GM18907 (cell line): ENCODE measurements at regions not wholly inside any gene's neighbourhood (a gene's known extent, or its start where the extent isn't known, plus 50 kb on each side); places are given as distances from the start of the nearest gene placed in this dataset.
"Not testable (repeated sequence)": the region's sequence is repeated elsewhere in the genome, so short reads cannot be mapped to it uniquely, and the experiment has no call there.

Source experiments
- ATAC-seq: cut with Tn5 transposase; IDR thresholded peaks from one replicate; pipeline ENCODE4 v1.9.1; 2021; ENCODE audit warnings: mild to moderate bottlenecking, moderate library complexity; ENCODE audit not compliant: unreplicated experiment

DNA sequence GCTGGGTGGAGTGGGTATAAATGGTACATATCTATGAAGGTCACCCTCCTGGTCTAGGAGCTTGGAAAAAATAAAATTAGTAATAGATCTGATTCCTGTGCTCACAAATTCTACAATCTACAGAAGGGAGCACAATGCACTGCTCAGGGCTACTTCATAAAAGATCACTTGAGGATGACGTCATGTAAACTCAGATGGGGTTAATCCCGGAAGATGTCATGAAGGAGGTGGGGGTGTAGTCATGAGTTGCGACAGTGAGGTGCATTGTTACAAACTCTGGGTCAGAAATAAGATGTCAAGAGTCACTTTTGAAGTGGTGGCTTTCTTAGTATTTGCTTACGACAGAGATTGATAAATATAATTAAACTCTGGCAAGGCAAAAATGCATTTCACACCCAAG lies 68.2 kb downstream of the LHX9 start:
- ATAC-seq: no peak

DNA sequence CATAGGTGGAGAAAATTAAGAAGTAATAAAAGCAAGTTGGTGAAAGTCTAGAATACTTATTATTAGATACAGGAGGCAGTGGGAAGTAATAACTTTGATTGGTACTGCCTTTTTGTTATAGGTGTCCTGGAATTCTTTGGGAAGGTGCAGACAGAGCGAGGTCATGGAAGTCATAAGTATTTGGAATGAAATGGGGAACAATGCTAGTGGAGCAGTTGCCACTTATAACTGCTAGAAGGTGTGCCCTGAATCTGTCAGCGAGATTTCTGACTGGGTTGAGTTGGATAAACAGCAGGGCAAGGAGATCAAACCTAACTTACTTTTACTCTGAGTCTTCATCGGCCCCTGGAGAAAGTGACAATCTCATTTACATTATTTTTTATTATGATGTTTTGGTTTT lies 69.6 kb downstream of the LHX9 start:
- no peak for ATAC-seq

DNA sequence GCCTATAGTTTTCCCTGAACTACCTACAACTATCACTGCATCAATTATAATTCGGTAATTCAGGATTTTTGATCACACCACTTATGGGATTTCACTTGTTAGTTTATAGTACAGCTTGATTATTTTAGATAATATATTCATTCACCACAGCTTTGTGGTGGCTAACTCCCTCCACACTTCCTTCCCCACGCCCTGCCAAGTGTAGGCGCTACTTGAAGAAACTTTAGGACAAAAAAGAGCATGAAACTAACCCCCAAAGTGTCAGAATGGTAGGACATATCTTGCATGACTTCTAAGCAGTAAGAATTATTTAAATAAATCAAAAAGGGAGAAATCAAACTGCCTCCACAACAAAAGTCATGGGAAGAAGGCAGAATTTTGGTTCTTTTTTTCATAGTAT lies 70.1 kb downstream of the LHX9 start:
- ATAC-seq: no peak

DNA sequence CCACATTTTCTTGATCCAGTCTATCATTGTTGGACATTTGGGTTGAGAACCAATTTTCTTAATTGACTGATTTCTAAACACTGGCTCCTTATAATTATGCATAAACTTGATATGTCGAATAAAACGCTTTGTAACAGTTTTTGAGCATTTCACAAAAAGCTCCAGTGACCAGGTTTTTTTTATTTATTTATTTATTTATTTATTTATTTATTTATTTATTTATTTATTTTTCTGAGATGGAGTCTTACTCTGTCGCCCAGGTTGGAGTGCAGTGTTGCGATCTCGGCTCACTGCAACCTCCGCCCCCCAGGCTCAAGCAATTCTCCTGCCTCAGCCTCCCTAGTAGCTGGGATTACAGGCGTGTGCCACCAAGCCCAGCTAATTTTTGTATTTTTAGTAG lies 71.4 kb downstream of the LHX9 start:
- ATAC-seq: not testable (repeated sequence)

DNA sequence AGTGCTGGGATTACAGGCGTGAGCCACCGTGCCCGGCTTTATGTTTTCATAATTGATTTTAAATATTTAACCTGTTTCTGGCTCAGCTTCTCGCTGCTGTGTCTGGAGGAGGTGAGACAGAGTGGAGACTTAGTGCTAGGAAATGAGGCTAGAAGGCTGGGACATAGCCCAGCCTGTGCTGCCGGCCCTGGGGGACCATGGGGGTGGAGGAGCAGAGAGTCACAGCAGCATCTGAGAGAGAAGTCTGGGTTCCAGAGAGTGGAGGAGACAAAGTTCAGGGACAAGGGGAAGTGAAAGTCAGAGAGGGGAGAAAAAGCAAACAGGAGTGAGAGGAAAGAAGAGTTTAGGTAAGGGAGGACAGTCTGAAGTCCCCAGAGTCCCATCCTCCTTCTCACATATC lies 71.9 kb downstream of the LHX9 start:
- ATAC-seq: no peak

DNA sequence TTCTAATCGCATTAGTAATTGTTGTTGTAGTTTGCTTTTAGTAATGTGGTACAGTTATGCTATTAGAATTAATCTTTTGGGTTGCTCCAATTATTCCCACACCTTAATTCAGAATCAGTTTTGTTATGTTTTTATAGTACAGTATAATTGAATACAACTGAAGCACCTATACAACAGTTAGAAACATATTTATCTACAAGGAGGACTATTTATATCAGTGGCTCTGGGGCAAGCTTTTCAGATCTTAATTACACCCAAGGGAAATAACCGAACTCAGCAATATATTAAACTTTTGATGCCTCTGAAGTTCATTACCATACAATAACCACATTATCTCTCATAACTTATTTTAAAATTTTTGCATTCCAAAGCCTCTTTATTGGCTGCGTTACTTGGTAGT lies 74.4 kb downstream of the LHX9 start:
- no peak for ATAC-seq

DNA sequence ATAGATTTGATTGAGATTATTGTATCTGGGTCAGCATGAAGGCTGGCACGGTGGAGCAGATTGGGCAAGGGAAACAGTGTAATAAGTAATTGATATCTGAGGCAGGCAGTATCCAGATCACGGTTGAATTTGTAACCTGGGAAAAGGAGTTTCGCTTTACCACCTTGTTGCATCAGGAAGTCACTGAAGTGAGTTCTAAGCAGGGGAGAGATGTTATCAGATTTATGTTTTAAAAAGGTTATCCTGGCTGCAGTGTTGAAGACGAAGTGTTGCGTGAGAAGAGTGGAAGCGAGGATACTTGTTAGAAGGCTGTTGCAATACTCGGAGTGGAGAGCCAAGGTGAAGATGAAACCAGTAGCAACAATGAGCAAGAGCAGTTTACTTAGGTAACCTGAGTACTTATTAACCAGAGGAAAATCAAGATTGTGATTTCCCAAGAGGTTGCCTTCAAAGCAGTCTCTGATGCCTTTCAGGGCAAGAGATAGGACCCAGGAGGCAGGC lies 77.8 kb downstream of the LHX9 start:
- no peak for ATAC-seq

DNA sequence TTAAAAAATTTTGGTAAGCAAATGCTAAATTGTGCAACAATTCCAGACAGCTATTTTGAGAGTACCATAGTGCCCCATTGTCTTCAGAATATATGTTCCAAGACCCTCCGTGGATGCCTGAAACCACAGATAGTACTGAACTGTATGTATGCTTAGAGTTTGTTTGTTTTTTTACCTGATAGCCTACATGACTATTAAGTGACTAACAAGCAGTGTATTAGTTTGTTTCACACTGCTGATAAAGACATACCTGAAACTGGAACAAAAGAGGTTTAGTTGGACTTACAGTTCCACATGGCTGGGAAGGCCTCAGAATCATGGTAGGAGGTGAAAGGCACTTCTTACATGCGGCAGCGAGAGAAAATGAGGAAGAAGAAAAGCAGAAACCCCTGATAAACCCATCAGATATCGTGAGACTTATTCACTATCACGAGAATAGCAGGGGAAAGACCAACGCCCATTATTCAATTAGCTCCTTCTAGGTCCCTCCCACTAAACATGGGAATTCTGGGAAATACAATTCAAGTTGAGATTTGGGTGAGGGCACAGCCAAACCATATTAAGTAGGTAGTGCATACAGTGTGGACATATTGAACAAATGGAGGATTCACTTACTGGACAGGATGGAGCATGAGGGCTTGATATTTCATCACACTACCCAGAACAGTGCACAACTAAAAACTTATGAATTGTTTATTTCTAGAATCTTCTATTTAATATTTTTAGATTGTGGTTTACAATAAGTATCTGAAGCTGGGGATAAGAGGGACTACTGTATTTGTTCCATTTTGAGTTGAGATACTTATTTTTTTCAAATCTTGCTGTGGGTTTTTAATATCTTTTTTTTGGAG lies 78.5 kb downstream of the LHX9 start:
- ATAC-seq: no peak

DNA sequence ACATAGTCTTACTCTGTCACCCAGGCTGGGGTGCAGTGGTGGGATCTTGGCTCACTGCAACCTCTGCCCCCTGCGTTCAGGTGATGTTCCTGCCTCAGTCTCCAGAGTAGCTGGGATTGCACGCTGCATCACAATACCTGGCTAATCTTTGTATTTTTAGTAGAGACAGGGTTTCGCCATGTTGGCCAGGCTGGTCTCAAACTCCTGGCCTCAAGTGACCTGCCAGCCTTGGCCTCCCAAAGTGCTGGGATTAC lies 79.0 kb downstream of the LHX9 start:
- ATAC-seq: not testable (repeated sequence)

DNA sequence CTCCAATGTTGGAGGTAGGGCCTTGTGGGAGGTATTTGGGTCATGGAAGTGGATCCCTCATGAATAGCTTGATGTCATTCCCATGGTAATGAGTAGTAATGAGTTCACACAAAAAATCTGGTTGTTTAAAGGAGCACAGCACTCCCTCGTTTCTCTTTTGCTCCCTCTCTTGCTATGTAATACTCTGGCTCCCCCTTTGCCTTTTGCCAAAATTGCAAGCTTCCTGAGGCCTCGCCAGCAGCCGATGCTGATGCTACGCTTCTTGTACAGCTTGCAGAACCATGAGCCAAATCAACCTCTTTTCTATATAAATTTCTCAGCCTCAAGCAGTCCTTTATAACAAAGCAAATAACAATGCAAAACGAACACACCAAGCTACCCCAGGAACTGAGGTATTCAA lies 80.9 kb downstream of the LHX9 start:
- ATAC-seq: no peak

DNA sequence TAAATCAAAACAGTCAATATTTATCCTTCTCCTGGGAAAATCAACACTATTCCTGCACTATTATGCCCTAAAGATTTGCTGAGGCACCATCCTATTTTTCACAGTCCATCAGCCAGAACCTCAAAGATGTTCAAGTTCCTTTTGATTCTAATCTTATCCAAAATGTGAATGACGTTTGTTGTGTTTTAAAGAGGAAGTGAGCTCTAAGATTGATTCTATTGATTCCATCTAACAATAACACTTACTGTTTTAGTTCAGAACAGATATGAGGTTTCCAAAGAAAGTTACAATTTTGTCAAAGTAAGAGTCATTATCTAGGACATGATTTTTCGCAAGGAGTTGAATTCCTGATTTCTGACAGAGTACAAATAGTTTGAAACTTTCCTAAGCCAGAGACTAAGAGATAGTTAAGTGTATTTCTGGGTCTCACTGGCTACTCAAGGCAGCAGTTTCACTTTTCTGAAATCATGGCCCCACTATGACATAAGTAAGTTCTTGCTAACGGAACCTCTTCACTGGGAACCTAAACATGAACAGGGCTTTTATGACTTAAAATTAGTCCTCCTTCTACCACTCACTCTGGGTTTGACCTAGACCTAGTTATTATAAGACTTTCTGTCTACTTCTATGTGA lies 84.7 kb downstream of the LHX9 start:
- ATAC-seq: no peak

DNA sequence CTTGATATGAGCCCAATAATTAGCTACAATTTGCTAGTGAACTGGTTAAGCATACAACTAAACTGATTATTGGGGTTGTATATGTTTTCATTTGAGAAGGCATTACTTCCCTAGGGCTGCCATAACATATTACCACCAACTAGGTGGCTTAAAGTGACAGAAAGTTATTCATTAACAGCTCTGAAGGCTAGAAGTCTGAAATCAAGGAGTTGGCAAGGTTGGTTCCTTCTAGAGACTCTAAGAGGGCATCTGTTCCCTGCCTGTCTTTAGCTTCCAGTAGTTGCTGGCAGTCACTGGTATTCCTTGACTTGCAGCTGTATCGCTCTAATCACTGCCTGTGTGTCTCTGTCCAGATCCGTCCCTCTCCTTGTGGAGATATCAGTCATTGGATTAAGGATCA lies 86.3 kb downstream of the LHX9 start:
- ATAC-seq: no peak

DNA sequence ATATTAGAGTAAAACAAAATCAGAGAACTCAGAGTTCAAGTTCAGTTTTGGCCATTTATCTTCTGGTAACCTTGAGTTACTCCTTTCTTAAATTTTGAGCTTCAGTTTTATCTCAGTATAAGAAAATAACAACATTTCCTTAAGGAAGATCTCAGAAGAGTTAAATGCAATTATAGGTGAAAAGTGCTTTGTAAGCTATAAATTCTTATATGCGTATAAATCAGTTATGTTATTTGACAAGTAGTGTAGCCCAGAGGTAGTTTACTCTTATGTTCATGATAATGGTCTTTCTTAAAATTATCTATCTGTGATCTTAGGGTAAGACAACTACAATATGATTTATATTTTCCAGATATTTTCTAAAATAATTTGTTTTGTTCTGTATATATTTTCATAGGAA lies 89.8 kb downstream of the LHX9 start:
- no peak for ATAC-seq

DNA sequence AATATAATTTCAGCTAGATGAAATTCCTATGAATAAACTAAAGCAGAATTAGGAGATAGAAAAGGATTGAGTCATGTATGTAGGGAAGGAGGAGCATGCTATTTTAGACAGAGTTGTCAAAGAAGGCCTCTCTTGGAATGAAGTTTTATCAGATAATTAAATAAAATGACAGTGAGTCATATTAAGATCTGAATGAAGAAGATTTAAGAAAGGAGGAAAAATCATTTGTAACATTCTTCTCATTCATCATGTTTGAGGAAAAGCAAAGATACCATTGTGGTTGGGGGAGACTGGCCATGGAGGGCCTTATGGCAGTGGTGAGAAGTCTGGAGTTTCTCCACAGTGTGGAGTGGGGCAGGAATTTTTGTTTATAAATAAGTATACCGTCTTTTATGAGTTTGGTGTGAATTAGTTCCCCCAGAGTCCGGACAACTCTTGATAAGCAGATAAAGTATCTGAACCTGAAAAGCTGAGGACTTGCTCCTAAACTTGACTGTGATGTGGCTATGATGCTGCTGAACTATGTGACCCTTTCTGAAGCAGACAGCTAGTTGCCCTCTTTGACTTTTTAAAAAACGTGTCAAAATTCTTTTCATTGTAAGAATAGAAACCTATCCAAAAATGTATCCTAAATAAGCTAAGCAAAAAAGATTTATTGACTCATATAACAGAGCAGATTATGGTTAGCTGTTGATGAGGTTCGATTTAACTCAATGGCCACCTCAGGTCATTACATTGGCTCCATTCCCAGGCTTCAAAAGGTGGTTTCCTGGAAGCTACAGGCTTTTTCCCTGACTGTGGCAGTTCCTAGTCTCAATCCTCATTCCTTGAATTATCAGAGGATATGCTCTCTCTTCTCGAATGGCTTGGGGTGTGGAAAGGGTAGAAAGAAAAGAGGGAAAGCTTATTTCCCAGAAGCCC lies 90.8 kb downstream of the LHX9 start:
- no peak for ATAC-seq

DNA sequence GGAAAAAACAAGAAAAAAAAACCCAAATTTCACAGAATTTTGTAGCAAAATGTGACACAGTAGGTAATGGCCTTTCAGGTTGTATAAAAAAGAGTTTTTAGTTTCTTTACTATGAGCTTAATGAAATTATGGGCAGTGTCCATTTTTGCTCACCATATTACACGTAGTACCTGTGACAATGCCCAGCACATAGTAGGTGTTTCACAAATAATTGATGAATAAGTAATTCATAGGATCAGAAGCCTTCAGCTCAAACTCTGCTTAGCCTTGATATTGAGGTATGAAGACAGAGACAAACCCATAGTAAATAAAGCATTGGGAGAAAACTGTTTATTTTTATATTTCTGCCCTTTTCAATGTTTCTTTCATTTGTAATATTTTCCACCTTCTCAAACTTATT lies 97.2 kb downstream of the LHX9 start:
- no peak for ATAC-seq

DNA sequence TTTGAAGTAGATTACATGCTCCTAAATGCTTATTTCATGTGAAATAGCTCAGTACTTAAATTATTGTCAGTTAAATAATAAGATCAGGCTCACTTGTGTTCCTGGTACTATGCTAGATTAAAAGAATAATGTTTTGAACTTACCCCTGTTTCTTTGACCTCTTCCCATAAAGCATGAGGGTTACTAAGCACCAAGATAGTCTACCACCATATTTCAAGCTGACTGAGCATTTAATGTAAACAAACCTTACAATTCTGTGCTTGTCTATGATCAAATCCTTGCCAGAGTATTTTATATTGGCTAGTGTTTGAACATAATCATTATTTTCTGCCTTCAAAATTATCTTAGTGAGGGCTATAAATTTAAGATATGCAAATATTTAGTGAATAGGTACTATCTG lies 98.1 kb downstream of the LHX9 start:
- ATAC-seq: no peak

DNA sequence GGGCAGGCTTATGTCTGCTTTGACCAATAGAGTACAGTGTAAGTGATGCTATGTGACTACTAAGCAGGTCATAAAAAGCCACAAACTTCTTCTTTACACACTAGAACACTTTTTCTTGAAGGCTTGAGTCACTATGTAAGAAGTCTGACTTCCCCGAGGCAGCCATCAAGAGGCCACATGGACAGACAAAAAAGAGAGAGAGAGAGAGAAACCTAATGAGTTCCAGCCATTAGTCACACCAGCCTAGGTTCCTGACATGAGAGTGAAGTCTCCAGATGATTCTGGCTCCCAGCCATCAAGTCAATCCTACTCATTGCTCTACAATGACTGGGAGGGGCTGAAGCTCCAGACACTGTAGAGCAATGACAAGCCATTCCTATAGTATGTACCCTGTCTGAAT lies 101.4 kb downstream of the LHX9 start:
- no peak for ATAC-seq

DNA sequence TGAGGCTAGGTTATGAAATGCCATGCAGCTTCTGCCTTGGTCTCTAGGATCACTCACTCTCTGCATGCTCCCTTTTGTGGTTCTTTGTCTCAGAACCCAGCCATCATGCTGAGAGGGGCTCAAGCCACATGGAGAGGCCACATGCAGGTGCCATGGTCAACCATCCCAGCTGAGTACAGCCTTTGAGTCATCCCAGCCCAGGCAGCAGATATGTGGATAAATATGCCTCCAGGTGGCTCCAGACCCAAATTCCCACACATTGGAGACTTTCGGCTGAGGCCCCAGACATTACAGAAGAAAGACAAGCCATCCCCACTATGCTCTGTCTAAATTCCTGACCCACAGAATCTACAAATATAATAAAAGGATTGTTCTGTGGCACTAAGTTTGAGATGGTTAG lies 102.0 kb downstream of the LHX9 start:
- no peak for ATAC-seq

DNA sequence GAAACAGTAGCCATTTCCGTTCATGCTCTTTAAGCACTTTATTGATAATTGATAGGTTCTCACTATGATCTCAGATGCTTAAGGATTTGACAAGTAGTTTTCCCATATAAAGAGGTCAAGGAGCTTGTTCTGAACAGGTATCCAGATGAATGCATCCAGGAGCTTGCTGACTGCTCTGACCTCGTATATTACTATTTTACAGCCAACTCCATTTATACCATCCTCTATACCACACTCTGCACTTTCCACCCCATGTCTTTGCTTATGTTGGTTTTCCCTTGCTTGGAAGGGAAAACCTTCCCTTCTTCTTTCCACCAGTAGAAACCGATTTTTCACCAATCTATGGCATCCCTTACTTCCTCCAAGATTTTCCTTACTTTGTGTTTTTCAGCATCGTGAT lies 107.2 kb downstream of the LHX9 start:
- ATAC-seq: no peak

DNA sequence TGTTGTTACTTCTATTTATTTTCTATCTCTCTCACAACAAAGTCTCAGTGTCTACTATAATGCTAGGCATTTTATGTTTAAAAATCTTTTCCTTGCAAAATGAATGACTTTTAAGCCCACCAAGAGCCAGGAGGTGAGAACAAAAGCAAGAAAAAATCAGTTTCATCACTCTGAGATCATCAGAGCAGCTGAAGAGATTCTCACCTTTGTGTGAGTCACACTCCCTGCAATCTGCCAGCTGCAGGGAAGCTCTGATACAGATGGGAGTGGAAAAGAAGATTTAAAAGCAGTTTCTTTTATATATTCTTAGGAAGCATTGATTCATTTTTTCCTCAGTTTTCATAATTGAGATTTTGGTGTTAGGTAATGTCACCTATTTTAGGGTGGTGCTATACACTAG lies 107.6 kb downstream of the LHX9 start:
- no peak for ATAC-seq

DNA sequence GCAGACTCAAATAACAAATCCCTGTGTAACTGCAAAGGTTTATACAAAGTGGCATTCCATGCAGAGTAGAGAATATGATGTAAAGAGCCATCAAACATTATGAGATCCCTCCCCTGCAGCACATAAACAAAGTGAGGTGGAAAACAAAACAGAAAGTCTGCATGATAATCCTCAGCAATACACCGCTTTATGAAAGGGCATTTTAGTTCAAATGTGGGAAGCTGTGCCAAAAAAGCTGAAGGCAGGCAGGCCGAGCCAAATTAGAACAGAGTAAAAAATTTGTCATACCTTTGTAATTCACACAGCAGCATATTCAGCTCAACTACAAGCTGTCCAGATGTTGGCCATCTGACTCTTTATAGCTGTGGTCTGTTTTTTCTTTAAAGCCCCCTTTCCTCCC lies 113.5 kb downstream of the LHX9 start:
- ATAC-seq: no peak

DNA sequence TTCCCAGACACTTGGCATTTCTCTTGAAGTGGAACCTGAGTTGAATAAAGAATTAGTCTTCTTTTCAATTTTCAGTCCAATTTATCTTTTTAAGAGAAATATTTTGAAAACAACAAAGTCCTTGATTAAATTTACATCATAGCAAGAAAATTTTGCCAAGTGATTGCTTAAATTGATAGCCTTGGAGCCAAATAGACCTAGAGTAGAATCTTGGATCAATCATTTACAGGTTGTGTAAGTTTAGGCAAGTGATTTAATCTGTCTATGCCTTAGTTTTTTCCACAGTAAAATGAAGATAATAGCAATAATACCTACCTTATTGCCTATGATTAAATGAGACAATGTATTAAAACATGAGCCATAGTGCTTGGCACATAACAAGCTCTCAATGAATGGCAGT lies 113.9 kb downstream of the LHX9 start:
- no peak for ATAC-seq
